ENCODE measurements at regions not wholly inside any gene's neighbourhood (a gene's known extent, or its start where the extent isn't known, plus 50 kb on each side); places are given as distances from the start of the nearest gene placed in this dataset.
"Not testable (repeated sequence)": the region's sequence is repeated elsewhere in the genome, so short reads cannot be mapped to it uniquely, and the experiment has no call there.

- no peak overlapping the region for H3K27ac Mint-ChIP-seq
- peaks cover 2% of the 10 kb centered on the region for H3K4me1 Mint-ChIP-seq
- POLR2A ChIA-PET, result no interaction called here
- CTCF ChIA-PET, result interaction anchor here (1.0 to 1.4 kb wide), 2 partner anchors 12 to 33 kb away, joined by 3 to 4 read pairs; no protein-coding TSS in a partner anchor
- no peak for DNase-seq
- peaks cover 3% of the 10 kb centered on the region for H3K9me3 Mint-ChIP-seq
- peaks cover 6% of the 10 kb centered on the region for H3K36me3 Mint-ChIP-seq (ENCODE audit: low read depth)
- H3K27me3 Mint-ChIP-seq, result no peaks in the 10 kb centered on the region
- no peak overlapping the region for H3K4me3 Mint-ChIP-seq
These were observed 132.1 kb downstream of the SPRY1 start for GRCh38 chr4:123528501-123529277.

- no peak overlapping the region for H3K4me3 Mint-ChIP-seq
- peaks cover 3% of the 10 kb centered on the region for H3K9me3 Mint-ChIP-seq
- CTCF ChIA-PET, result interaction anchor here (1.0 to 1.4 kb wide), 2 partner anchors 13 to 34 kb away, joined by 3 to 4 read pairs; no protein-coding TSS in a partner anchor
These were observed 132.6 kb downstream of the SPRY1 start for GRCh38 chr4:123529278-123529568.

GRCh38 chr4:123530357-123530756, 133.8 kb downstream of the SPRY1 start:
- ChIA-PET POLR2A (no interaction called here), CTCF (interaction anchor here (1.5 kb wide), 1 partner anchor 41 kb away, joined by 4 read pairs; no protein-coding TSS in a partner anchor)
- peaks cover 2% of the 10 kb centered on the region for H3K27me3 Mint-ChIP-seq
- peaks cover 2% of the 10 kb centered on the region for H3K4me1 Mint-ChIP-seq
- H3K4me3 Mint-ChIP-seq, result no peak overlapping the region
- peaks cover 6% of the 10 kb centered on the region for H3K36me3 Mint-ChIP-seq (ENCODE audit: low read depth)
- DNase-seq, result no peak
- no peak overlapping the region for H3K27ac Mint-ChIP-seq
- peaks cover 3% of the 10 kb centered on the region for H3K9me3 Mint-ChIP-seq

More at GRCh38 chr4:123529278-123529568, 132.6 kb downstream of the SPRY1 start:
- H3K27me3 Mint-ChIP-seq, result no peaks in the 10 kb centered on the region
- H3K36me3 Mint-ChIP-seq (ENCODE audit: low read depth), result peaks cover 6% of the 10 kb centered on the region
- POLR2A ChIA-PET, result no interaction called here
- no peak for DNase-seq
- H3K4me1 Mint-ChIP-seq, result peaks cover 2% of the 10 kb centered on the region
- no peak overlapping the region for H3K27ac Mint-ChIP-seq

GRCh38 chr4:123535037-123535748, 138.6 kb downstream of the SPRY1 start:
- no peak for DNase-seq
- Mint-ChIP-seq H3K4me1 (peaks cover 4% of the 10 kb centered on the region), H3K9me3 (peaks cover 3% of the 10 kb centered on the region), H3K4me3 (no peak overlapping the region), H3K36me3 (ENCODE audit: low read depth) (peaks cover 3% of the 10 kb centered on the region), H3K27me3 (peaks cover 2% of the 10 kb centered on the region), H3K27ac (no peak overlapping the region)
- ChIA-PET POLR2A (no interaction called here), CTCF (no interaction called here)

GRCh38 chr4:123536225-123536624, 139.6 kb downstream of the SPRY1 start:
- DNase-seq, result no peak
- peaks cover 2% of the 10 kb centered on the region for H3K27me3 Mint-ChIP-seq
- peaks cover 3% of the 10 kb centered on the region for H3K36me3 Mint-ChIP-seq (ENCODE audit: low read depth)
- ChIA-PET CTCF (no interaction called here), POLR2A (no interaction called here)
- peaks cover 4% of the 10 kb centered on the region for H3K4me1 Mint-ChIP-seq
- H3K4me3 Mint-ChIP-seq, result no peak overlapping the region
- H3K9me3 Mint-ChIP-seq, result peaks cover 3% of the 10 kb centered on the region
- no peak overlapping the region for H3K27ac Mint-ChIP-seq

- H3K36me3 Mint-ChIP-seq (ENCODE audit: low read depth); H3K9me3 Mint-ChIP-seq; H3K27me3 Mint-ChIP-seq; CTCF ChIA-PET; H3K27ac Mint-ChIP-seq; H3K4me1 Mint-ChIP-seq; POLR2A ChIA-PET; H3K4me3 Mint-ChIP-seq; DNase-seq: not testable (repeated sequence)
These were observed 141.4 kb downstream of the SPRY1 start for GRCh38 chr4:123537906-123538402.

- Mint-ChIP-seq H3K4me1 (no peaks in the 10 kb centered on the region), H3K9me3 (no peaks in the 10 kb centered on the region), H3K36me3 (ENCODE audit: low read depth) (no peaks in the 10 kb centered on the region), H3K27me3 (peaks cover 2% of the 10 kb centered on the region), H3K27ac (no peak overlapping the region), H3K4me3 (no peak overlapping the region)
- POLR2A ChIA-PET, result no interaction called here
- DNase-seq, result no peak
- CTCF ChIA-PET, result no interaction called here
These were observed 149.3 kb downstream of the SPRY1 start for GRCh38 chr4:123545667-123546572.

GRCh38 chr4:123546573-123547060, 150.0 kb downstream of the SPRY1 start:
- CTCF ChIA-PET, result no interaction called here
- DNase-seq, result no peak
- Mint-ChIP-seq H3K36me3 (ENCODE audit: low read depth) (no peaks in the 10 kb centered on the region), H3K4me3 (no peak overlapping the region), H3K27me3 (peaks cover 2% of the 10 kb centered on the region), H3K4me1 (no peaks in the 10 kb centered on the region), H3K27ac (no peak overlapping the region), H3K9me3 (no peaks in the 10 kb centered on the region)
- POLR2A ChIA-PET, result no interaction called here

- Mint-ChIP-seq H3K4me3 (no peak overlapping the region), H3K36me3 (ENCODE audit: low read depth) (no peaks in the 10 kb centered on the region), H3K27me3 (peaks cover 2% of the 10 kb centered on the region), H3K4me1 (no peaks in the 10 kb centered on the region), H3K9me3 (no peaks in the 10 kb centered on the region), H3K27ac (no peak overlapping the region)
- CTCF ChIA-PET, result no interaction called here
- DNase-seq, result no peak
- POLR2A ChIA-PET, result no interaction called here
These were observed 150.9 kb downstream of the SPRY1 start for GRCh38 chr4:123547216-123548165.

- H3K4me1 Mint-ChIP-seq, result no peaks in the 10 kb centered on the region
- no peak overlapping the region for H3K4me3 Mint-ChIP-seq
- POLR2A ChIA-PET, result no interaction called here
- no peaks in the 10 kb centered on the region for H3K36me3 Mint-ChIP-seq (ENCODE audit: low read depth)
- H3K27ac Mint-ChIP-seq, result no peak overlapping the region
- DNase-seq, result no peak
- no peaks in the 10 kb centered on the region for H3K9me3 Mint-ChIP-seq
- no peaks in the 10 kb centered on the region for H3K27me3 Mint-ChIP-seq
- CTCF ChIA-PET, result interaction anchor here (0.6 to 1.6 kb wide), 3 partner anchors 11 to 66 kb away, joined by 3 read pairs; no protein-coding TSS in a partner anchor
These were observed 156.7 kb downstream of the SPRY1 start for GRCh38 chr4:123553279-123553678.

GRCh38 chr4:123553733-123554637, 157.4 kb downstream of the SPRY1 start:
- no peak for DNase-seq
- H3K36me3 Mint-ChIP-seq (ENCODE audit: low read depth), result no peaks in the 10 kb centered on the region
- ChIA-PET CTCF (interaction anchor here (0.6 to 1.6 kb wide), 4 partner anchors 11 to 67 kb away, joined by 3 read pairs; no protein-coding TSS in a partner anchor), POLR2A (no interaction called here)
- H3K4me3 Mint-ChIP-seq, result no peak overlapping the region
- H3K27ac Mint-ChIP-seq, result no peak overlapping the region
- H3K4me1 Mint-ChIP-seq, result no peaks in the 10 kb centered on the region
- no peaks in the 10 kb centered on the region for H3K9me3 Mint-ChIP-seq
- peaks cover 2% of the 10 kb centered on the region for H3K27me3 Mint-ChIP-seq
